HepG2 (cell line): ENCODE measurements at regions not wholly inside any gene's neighbourhood (a gene's known extent, or its start where the extent isn't known, plus 50 kb on each side); places are given as distances from the start of the nearest gene placed in this dataset.

Experiments used
- ATAC-seq: fragments of 200-7000 bp; cut with Tn5 transposase; 3 replicates; pipeline ENCODE4 v1.9.1; 2020; ENCODE audit warnings: mild to moderate bottlenecking, moderate library complexity
- BruUV-seq: library from RNA; stranded (reverse); fragments of 400-500 nt; replicated peaks from 2 replicates; lab custom pipeline; 2021; lab: Mats Ljungman, UMichigan
- CTCF ChIA-PET: fragments of 300-600 bp; formaldehyde crosslinking; extraction: SDS; loops from one replicate; lab custom pipeline; 2021; ENCODE audit warnings: low total read pairs, inconsistent platforms, low intra/inter-chr PET ratio; lab: Yijun Ruan, JAX
- POLR2A ChIA-PET: fragments of 350-600 bp; sonication (Branson Sonifier 250); formaldehyde crosslinking; loops from one replicate; lab custom pipeline; 2020; ENCODE audit warnings: antibody characterized with exemption, inconsistent platforms; lab: Yijun Ruan, JAX
- DNase-seq: peaks from one replicate; pipeline ENCODE4 v3.0.0-alpha.2; 2015; ENCODE audit warnings: low spot score
- FAIRE-seq: peaks from 3 replicates; lab custom pipeline; 2011; peaks lifted over from hg19 to GRCh38; lab: Jason Lieb, UNC
- H2AFZ ChIP-seq: one replicate; pipeline ENCODE4 v1.6.1; 2011; ENCODE audit warnings: low read length, inconsistent platforms
- H3K27ac ChIP-seq: fragments of 300-600 bp; 3 replicates; pipeline ENCODE4 v1.8.0; 2011; ENCODE audit warnings: mixed run types, mild to moderate bottlenecking, mixed read lengths, low read length, inconsistent platforms; ENCODE audit not compliant: insufficient read depth; ENCODE audit errors: extremely low read length
- H3K27me3 ChIP-seq, 2 experiments: fragments of 200-600 bp in 1 of 2; 2 replicates in 1 of 2; 3 replicates in 1 of 2; pipeline versions ENCODE4 v1.6.0 to v1.8.0; 2011; ENCODE audit warnings: low read length in 2 of 2, mild to moderate bottlenecking in 2 of 2, moderate library complexity in 2 of 2, inconsistent platforms in 1 of 2; ENCODE audit not compliant: insufficient read depth in 2 of 2, control insufficient read depth in 1 of 2
- H3K36me3 ChIP-seq, 2 experiments: fragments of 200-600 bp in 1 of 2; replicated peaks in 1 of 2; 2 replicates in 1 of 2; 3 replicates in 1 of 2; pipeline versions ENCODE4 v1.5.1 to v1.8.0; 2011; ENCODE audit warnings: low read length in 2 of 2, inconsistent platforms in 1 of 2; ENCODE audit not compliant: insufficient read depth in 2 of 2, control insufficient read depth in 1 of 2
- H3K4me1 ChIP-seq: 2 replicates; pipeline ENCODE4 v1.5.1; 2012; ENCODE audit warnings: low read length, inconsistent platforms; ENCODE audit not compliant: insufficient read depth
- H3K4me2 ChIP-seq: 2 replicates; pipeline ENCODE4 v1.6.0; 2011; ENCODE audit warnings: low read depth, low read length, inconsistent platforms
- H3K4me3 ChIP-seq, 3 experiments: fragments of 200-600 bp in 1 of 3; sonication (generic), shearing (Covaris generic) in 1 of 3; replicated peaks in 1 of 3; 2 replicates each; pipeline ENCODE4 v1.5.1; 2011 to 2016; ENCODE audit warnings: low read length in 3 of 3, inconsistent platforms in 2 of 3, low read depth in 2 of 3, mild to moderate bottlenecking in 2 of 3, control low read depth in 1 of 3, mixed read lengths in 1 of 3; ENCODE audit not compliant: insufficient read depth in 1 of 3
- H3K79me2 ChIP-seq: one replicate; pipeline ENCODE4 v1.6.1; 2011; ENCODE audit warnings: low read length, inconsistent platforms; ENCODE audit not compliant: insufficient read depth
- H3K9ac ChIP-seq: 2 replicates; pipeline ENCODE4 v1.6.0; 2011; ENCODE audit warnings: mild to moderate bottlenecking, low read depth, low read length, inconsistent platforms; ENCODE audit not compliant: insufficient read depth
- H3K9me3 ChIP-seq: 2 replicates; pipeline ENCODE4 v1.5.1; 2012; ENCODE audit warnings: mild to moderate bottlenecking, low read length
- H4K20me1 ChIP-seq: 2 replicates; pipeline ENCODE4 v1.6.0; 2011; ENCODE audit warnings: inconsistent platforms, mild to moderate bottlenecking, low read length, moderate library complexity; ENCODE audit not compliant: insufficient read depth
- AGO1 ChIP-seq: fragments of 200-400 bp; formaldehyde crosslinking; IDR thresholded peaks from 2 replicates; pipeline ENCODE4 v1.6.1; 2017; ENCODE audit warnings: mild to moderate bottlenecking, low read depth, low read length, moderate library complexity; ENCODE audit not compliant: poor library complexity, severe bottlenecking
- ETV5 ChIP-seq: IDR thresholded peaks from 2 replicates; pipeline ENCODE4 v1.6.1; 2018; ENCODE audit warnings: missing biosample characterization, missing genetic modification reagents, inconsistent platforms, borderline replicate concordance
- FIP1L1 ChIP-seq: fragments of 200-400 bp; formaldehyde crosslinking; IDR thresholded peaks from 2 replicates; pipeline ENCODE4 v1.6.1; 2018; ENCODE audit warnings: low read depth, mild to moderate bottlenecking, low read length, moderate library complexity, borderline replicate concordance; ENCODE audit not compliant: insufficient read depth
- HDAC1 ChIP-seq: sonication (generic); formaldehyde crosslinking; IDR thresholded peaks from 2 replicates; pipeline ENCODE4 v1.5.1; 2020; ENCODE audit warnings: mild to moderate bottlenecking, missing genetic modification reagents
- KLF11 ChIP-seq: IDR thresholded peaks from 2 replicates; pipeline ENCODE4 v1.6.1; 2016; ENCODE audit warnings: missing compliant biosample characterization
- NAIF1 ChIP-seq: sonication (generic); formaldehyde crosslinking; IDR thresholded peaks from 2 replicates; pipeline ENCODE4 v1.5.0; 2020; ENCODE audit warnings: mild to moderate bottlenecking, missing genetic modification reagents, borderline replicate concordance
- NBN ChIP-seq: fragments of 450-650 bp; conservative IDR thresholded peaks from 2 replicates; pipeline ENCODE4 v1.6.1; 2017
- NR2F1 ChIP-seq, 2 experiments: fragments of 450-650 bp in 1 of 2; formaldehyde crosslinking in 1 of 2; IDR thresholded peaks; 2 replicates each; pipeline versions ENCODE4 v1.5.0 to v1.6.1; 2016 to 2020; ENCODE audit warnings: mild to moderate bottlenecking in 1 of 2, missing compliant biosample characterization in 1 of 2, missing genetic modification reagents in 1 of 2, moderate library complexity in 1 of 2
- RAD51 ChIP-seq: fragments of 450-650 bp; IDR thresholded peaks from 2 replicates; pipeline ENCODE4 v1.6.1; 2016; ENCODE audit warnings: borderline replicate concordance
- ZBTB1 ChIP-seq: sonication (generic); formaldehyde crosslinking; IDR thresholded peaks from 2 replicates; pipeline ENCODE4 v1.4.0; 2020; ENCODE audit warnings: missing genetic modification reagents, borderline replicate concordance
- ZNF263 ChIP-seq: sonication (generic); formaldehyde crosslinking; IDR thresholded peaks from 2 replicates; pipeline ENCODE4 v1.4.0; 2020; ENCODE audit warnings: missing genetic modification reagents
- ZNF367 ChIP-seq: sonication (generic); formaldehyde crosslinking; IDR thresholded peaks from 2 replicates; pipeline ENCODE4 v1.4.0; 2020; ENCODE audit warnings: missing genetic modification reagents, borderline replicate concordance
- ZNF431 ChIP-seq: sonication (generic); formaldehyde crosslinking; IDR thresholded peaks from 2 replicates; pipeline ENCODE4 v1.9.0; 2022; ENCODE audit warnings: missing genetic modification reagents, low read depth, mild to moderate bottlenecking, borderline replicate concordance
- ZNF549 ChIP-seq: sonication (generic); formaldehyde crosslinking; IDR thresholded peaks from 2 replicates; pipeline ENCODE4 v1.5.0; 2020; ENCODE audit warnings: missing genetic modification reagents
- ZNF749 ChIP-seq: sonication (generic); formaldehyde crosslinking; IDR thresholded peaks from 2 replicates; pipeline ENCODE4 v1.8.0; 2022; ENCODE audit warnings: mild to moderate bottlenecking, missing genetic modification reagents, moderate library complexity, borderline replicate concordance
- WGBS: methylation state at CpG from one replicate; pipeline ENCODE4 v1.1.6; 2017; ENCODE audit warnings: low lambda C conversion rate; 5-methylcytosine and 5-hydroxymethylcytosine counted together
- in situ Hi-C: cut with HindIII; loops from 2 replicates; pipeline ENCODE4 v1.10.0; 2017; ENCODE audit warnings: low pct_unique_long_range_greater_than_20kb; ENCODE audit not compliant: extremely low pct_ligation_motif_present
- intact Hi-C: fragments of 100-400 bp; cut with micrococcal nuclease; formaldehyde crosslinking; loops from one replicate; pipeline ENCODE4 v1.10.0; 2022; ENCODE audit not compliant: unreplicated experiment
- TF ChIP-seq, protein P1 (sequence below): sonication (generic); IDR thresholded peaks from 2 replicates; pipeline ENCODE4 v1.6.1; 2016; ENCODE audit warnings: low read depth, borderline replicate concordance
- TF ChIP-seq, protein P2 (sequence below): sonication (generic); formaldehyde crosslinking; IDR thresholded peaks from 2 replicates; pipeline ENCODE4 v1.4.0; 2020; ENCODE audit warnings: mild to moderate bottlenecking, missing genetic modification reagents, borderline replicate concordance

DNA sequence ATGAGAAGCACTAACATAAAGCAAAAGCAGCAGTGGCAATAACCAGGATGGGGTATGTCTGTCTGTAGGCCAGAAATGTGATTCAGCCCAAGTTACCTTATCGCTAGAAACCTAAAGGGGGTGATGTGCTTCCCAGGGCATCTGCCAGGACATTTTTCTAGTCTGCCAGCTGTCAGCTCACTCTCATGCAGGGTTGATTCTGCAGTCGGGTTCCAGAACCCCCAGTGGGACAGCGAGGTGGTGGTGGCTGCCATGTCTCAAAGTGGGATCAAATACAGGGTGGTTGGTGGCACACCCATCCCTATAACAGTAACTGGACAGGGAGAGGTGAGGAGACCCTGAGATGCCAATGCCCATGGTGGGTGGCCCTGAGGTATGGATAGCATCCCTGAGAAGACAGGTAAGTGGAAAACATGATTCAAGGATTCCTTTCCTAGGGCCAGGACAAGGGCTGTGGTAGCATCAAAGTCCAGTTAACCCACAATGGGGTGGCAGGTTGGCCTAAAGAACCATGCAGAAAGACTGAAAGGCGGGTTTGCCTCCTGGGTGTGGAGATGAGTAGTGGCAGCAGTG, 84.3 kb downstream of the TNFRSF13B start:
- no peak overlapping the region for H3K4me3 ChIP-seq
- no peaks in the 10 kb centered on the region for H3K79me2 ChIP-seq
- ATAC-seq (no peak), DNase-seq (no peak), FAIRE-seq (no peak)
- TF ChIP-seq, protein P1, sequence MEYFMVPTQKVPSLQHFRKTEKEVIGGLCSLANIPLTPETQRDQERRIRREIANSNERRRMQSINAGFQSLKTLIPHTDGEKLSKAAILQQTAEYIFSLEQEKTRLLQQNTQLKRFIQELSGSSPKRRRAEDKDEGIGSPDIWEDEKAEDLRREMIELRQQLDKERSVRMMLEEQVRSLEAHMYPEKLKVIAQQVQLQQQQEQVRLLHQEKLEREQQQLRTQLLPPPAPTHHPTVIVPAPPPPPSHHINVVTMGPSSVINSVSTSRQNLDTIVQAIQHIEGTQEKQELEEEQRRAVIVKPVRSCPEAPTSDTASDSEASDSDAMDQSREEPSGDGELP, result no peak
- TF ChIP-seq FIP1L1 (no peak), KLF11 (CRISPR knock-in tag) (no peak)
- POLR2A ChIA-PET, result no interaction called here
- H3K27ac ChIP-seq, result no peak overlapping the region
- H3K4me2 ChIP-seq, result no peak overlapping the region
- H3K9ac ChIP-seq, result no peak overlapping the region
- no peak overlapping the region for H2AFZ ChIP-seq
- CTCF ChIA-PET, result no interaction called here
- no peaks in the 10 kb centered on the region for H4K20me1 ChIP-seq
- in situ Hi-C loops, result no loop called here
- peaks cover 0 to 4% of the 10 kb centered on the region in 2 experiments; a peak in 1 of 5 replicates for H3K27me3 ChIP-seq
- H3K36me3 ChIP-seq, result no peaks in the 10 kb centered on the region
- H3K4me1 ChIP-seq, result no peaks in the 10 kb centered on the region
- intact Hi-C loops, result no loop called here
- WGBS, result 22% methylated on average over 3 of the region's 4 CpGs
- no peaks in the 10 kb centered on the region for H3K9me3 ChIP-seq
- no TSS peak for BruUV-seq

- ATAC-seq (no peak), DNase-seq (no peak), FAIRE-seq (no peak)
- Histone ChIP-seq H3K9ac (no peak overlapping the region), H2AFZ (no peak overlapping the region), H3K4me2 (no peak overlapping the region), H4K20me1 (no peaks in the 10 kb centered on the region), H3K9me3 (no peaks in the 10 kb centered on the region), H3K27me3 (peaks cover 0 to 9% of the 10 kb centered on the region in 2 experiments; a peak in 3 of 5 replicates), H3K79me2 (no peaks in the 10 kb centered on the region), H3K4me1 (no peaks in the 10 kb centered on the region), H3K27ac (no peak overlapping the region), H3K4me3 (no peak overlapping the region), H3K36me3 (no peaks in the 10 kb centered on the region)
- CTCF ChIA-PET, result no interaction called here
- no TSS peak for BruUV-seq
- intact Hi-C loops, result no loop called here
- POLR2A ChIA-PET, result no interaction called here
- in situ Hi-C loops, result no loop called here
- 0% methylated on average over 4 of the region's 4 CpGs for WGBS
- TF ChIP-seq ZNF549 (CRISPR knock-in tag) (no peak), HDAC1 (CRISPR knock-in tag) (no peak), ZNF749 (no peak), NBN (no peak), AGO1 (no peak), ZNF431 (CRISPR knock-in tag) (no peak), ZNF367 (CRISPR knock-in tag) (no peak), ZNF263 (no peak), ZBTB1 (CRISPR knock-in tag) (no peak), ETV5 (no peak), RAD51 (no peak), NR2F1 (CRISPR knock-in tag; IDR thresholded peaks at IDR 0.05) (no peak), NAIF1 (CRISPR knock-in tag) (no peak)
- TF ChIP-seq, protein P2, sequence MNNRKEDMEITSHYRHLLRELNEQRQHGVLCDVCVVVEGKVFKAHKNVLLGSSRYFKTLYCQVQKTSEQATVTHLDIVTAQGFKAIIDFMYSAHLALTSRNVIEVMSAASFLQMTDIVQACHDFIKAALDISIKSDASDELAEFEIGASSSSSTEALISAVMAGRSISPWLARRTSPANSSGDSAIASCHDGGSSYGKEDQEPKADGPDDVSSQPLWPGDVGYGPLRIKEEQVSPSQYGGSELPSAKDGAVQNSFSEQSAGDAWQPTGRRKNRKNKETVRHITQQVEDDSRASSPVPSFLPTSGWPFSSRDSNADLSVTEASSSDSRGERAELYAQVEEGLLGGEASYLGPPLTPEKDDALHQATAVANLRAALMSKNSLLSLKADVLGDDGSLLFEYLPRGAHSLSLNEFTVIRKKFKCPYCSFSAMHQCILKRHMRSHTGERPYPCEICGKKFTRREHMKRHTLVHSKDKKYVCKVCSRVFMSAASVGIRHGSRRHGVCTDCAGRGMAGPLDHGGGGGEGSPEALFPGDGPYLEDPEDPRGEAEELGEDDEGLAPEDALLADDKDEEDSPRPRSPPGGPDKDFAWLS, result no peak
Observed at GRCh38 chr17:16886655-16887322, 85.1 kb downstream of the TNFRSF13B start.
